ENCODE measurements at regions not wholly inside any gene's neighbourhood (a gene's known extent, or its start where the extent isn't known, plus 50 kb on each side); places are given as distances from the start of the nearest gene placed in this dataset.

DNA sequence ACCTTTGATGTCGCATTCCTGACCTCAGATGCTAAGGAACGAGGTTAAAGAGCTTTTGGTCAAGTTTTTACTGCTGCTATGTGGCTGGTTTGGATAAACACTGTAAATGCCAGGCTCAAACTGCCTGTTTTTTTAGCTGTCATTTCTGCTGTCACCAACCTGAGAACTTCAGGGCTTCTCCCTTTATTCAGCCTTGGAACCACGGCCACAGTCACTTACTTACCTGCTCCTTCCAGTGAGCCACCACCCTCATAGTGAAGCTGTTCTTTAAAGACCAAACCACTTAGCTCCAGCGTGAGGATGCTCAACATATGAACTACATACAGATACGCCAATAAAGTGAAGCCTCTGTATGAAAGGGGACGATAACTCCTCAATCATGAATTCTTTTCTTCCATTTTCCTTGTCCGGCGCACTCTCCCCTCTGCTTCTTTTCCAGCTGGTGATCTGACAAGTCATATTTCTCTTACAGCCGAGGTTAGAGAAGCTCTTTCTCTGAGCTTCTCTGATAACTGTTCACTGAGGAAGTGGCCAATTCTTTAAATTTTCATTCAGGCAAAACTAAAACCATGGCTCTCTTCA, 152.8 kb upstream of the ANK2 start:
- TF ChIP-seq POLR2A (IDR thresholded peaks at IDR 0.05): no peak
- TF ChIP-seq, protein P1, sequence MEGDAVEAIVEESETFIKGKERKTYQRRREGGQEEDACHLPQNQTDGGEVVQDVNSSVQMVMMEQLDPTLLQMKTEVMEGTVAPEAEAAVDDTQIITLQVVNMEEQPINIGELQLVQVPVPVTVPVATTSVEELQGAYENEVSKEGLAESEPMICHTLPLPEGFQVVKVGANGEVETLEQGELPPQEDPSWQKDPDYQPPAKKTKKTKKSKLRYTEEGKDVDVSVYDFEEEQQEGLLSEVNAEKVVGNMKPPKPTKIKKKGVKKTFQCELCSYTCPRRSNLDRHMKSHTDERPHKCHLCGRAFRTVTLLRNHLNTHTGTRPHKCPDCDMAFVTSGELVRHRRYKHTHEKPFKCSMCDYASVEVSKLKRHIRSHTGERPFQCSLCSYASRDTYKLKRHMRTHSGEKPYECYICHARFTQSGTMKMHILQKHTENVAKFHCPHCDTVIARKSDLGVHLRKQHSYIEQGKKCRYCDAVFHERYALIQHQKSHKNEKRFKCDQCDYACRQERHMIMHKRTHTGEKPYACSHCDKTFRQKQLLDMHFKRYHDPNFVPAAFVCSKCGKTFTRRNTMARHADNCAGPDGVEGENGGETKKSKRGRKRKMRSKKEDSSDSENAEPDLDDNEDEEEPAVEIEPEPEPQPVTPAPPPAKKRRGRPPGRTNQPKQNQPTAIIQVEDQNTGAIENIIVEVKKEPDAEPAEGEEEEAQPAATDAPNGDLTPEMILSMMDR (IDR thresholded peaks at IDR 0.05): no peak

All from prostate gland (tissue), 2 donors.